ENCODE measurements at regions not wholly inside any gene's neighbourhood (a gene's known extent, or its start where the extent isn't known, plus 50 kb on each side); places are given as distances from the start of the nearest gene placed in this dataset.

DNA sequence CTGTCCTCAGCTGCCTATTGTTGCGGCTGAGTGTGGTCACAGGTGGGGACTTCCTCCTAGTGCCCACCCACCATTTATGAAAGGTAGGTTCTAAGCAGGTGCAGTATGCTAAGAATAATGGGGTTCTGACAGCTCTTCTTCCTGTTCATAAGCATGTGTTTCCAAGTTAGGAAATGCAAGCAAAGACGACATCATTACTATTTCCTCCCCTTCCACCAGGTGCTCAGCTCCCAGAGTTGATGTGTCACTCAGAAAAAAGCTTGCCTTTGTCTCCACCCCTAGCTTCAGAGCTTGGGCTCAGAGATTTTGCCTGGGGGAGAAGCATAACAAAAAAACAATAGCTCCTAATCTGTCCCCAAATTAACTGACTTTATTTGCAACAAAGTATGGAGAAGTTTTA, 1076.7 kb downstream of the NR2F1-AS1 start:
- Mint-ChIP-seq H3K4me3 (no peak overlapping the region), H3K27me3 (no peaks in the 10 kb centered on the region), H3K4me1 (no peaks in the 10 kb centered on the region), H3K27ac (no peak overlapping the region), H3K9me3 (peaks cover 9% of the 10 kb centered on the region), H3K36me3 (no peaks in the 10 kb centered on the region)
- no peak for ATAC-seq

DNA sequence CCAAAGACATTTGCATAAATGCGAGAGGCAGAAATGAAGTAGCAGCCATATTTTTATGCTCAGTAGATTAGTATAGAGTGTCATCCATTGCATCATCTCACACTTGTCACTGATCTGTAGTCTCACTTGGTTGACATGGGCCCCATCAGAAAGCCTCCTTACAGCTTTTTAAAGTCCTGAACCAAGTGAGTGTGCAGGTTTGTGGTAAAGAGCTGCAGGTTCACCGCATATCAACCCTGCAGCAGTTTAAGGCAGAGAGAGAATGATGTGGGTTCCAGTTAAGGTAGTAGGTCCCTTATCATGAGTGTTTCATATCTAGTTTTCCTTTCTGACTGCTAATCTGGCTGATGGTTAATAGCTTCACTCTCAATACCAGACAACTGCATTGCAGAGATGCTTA, 1080.3 kb downstream of the NR2F1-AS1 start:
- H3K4me3 Mint-ChIP-seq, result no peak overlapping the region
- no peak overlapping the region for H3K27ac Mint-ChIP-seq
- H3K27me3 Mint-ChIP-seq, result no peaks in the 10 kb centered on the region
- H3K4me1 Mint-ChIP-seq, result no peaks in the 10 kb centered on the region
- no peaks in the 10 kb centered on the region for H3K36me3 Mint-ChIP-seq
- peaks cover 8% of the 10 kb centered on the region for H3K9me3 Mint-ChIP-seq
- ATAC-seq, result no peak

DNA sequence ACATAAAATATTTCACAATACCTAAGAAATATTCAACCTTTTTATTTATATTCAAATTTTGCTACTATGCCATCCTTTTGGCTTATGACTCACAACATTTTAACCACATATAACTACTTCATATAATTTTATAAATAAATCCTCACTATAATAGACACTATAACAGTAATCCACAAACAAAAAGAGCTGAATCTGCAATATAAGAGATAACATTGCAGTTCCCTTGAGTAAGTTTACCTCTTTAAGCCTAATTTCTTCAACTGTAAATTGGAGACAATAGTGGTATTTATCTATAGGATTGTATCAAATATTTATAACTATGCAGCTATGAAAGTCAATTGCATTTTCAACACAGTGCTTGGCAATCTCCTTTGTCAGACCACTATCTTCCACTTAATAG, 1084.5 kb downstream of the NR2F1-AS1 start:
- Mint-ChIP-seq H3K4me3 (no peak overlapping the region), H3K9me3 (peaks cover 3% of the 10 kb centered on the region), H3K4me1 (no peaks in the 10 kb centered on the region), H3K36me3 (no peaks in the 10 kb centered on the region), H3K27me3 (no peaks in the 10 kb centered on the region), H3K27ac (no peak overlapping the region)
- no peak for ATAC-seq

DNA sequence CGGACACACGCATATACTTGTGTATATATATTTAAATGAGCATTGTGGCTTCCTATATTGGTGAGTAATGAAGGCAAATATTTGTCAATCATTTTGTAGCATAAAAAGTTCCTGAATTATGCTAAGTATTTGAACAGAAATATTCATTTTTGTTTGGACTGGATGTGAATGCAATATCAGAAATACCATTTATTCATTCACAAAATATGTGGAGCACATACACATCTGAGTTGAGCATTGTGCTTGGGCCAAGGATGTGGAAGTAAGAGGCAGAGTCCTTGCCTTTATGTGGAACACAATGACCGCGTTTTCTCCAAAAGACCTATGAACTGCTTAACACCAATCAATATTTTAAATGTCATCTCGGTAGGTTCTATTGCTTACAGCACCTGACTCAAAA, 1086.5 kb downstream of the NR2F1-AS1 start:
- Mint-ChIP-seq H3K27me3 (no peaks in the 10 kb centered on the region), H3K27ac (no peak overlapping the region), H3K36me3 (no peaks in the 10 kb centered on the region), H3K4me1 (no peaks in the 10 kb centered on the region), H3K9me3 (peaks cover 5% of the 10 kb centered on the region), H3K4me3 (no peak overlapping the region)
- no peak for ATAC-seq

DNA sequence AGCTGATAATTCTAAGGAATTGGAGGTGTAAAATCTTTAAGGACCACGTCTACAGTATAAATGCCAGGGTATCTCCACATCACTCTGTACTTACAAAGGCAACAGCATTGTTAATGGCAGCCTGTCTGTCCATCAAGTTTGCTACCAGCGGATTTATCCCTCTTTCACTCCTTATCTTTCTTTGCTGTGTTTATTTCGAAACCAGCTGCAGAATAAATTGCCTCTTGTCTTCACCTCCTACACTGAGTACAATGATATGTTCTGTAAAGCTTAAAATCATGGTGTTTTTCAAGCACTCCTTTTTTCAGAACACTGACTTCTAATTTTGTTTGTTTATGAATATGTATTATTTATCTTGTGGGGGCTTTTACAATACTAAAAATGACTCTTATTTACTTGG, 1088.1 kb downstream of the NR2F1-AS1 start:
- no peak for ATAC-seq
- Mint-ChIP-seq H3K27me3 (no peaks in the 10 kb centered on the region), H3K4me3 (no peak overlapping the region), H3K9me3 (peaks cover 6% of the 10 kb centered on the region), H3K4me1 (no peaks in the 10 kb centered on the region), H3K27ac (no peak overlapping the region), H3K36me3 (no peaks in the 10 kb centered on the region)

DNA sequence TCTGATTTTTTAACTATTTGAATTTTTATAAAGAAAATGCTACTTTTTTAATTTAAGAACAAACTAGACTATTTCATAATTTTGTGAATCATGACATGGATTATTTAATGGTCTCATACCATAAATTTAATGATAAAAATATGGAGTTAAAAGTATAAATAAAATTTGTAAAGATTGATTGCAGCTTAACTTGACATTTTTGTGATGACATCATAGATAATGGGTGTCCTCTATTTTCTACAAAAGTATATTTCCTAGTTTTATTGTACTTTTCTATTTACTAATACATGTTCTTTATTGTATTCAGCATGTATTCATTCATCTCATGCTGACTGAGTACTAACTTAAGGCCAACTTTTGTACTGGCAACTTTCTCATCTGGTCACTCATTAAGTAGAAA, 1096.5 kb downstream of the NR2F1-AS1 start:
- no peak for ATAC-seq

DNA sequence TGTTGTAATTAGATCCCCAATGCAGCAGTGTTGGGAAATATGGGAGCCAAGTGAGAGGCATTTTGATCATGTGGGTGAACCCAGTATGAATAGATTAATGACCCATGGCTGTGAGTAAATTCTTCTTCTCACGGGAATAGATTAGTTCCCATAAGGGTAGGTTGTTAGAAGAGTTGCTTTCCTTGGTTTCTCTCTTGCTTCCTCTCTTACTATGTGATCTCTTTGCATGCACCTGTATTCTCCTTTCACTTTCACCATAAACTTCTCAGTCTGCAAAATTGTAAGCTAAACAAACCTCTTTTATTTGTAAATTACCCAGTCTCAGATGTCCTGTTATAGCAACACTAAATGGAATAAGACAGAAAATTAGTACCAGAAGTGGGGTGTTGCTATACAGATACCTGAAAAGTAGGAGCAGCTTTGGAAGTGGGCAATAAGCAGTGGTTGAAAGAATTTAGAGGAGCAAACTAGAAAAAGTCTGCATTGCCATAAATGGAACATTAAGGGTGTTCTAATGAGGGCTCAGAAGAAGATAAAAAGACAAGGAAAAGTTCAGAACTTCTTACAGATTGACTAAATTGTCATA, 1090.0 kb upstream of the ARRDC3 start:
- ATAC-seq, result no peak
- peaks cover 11% of the 10 kb centered on the region for H3K9me3 Mint-ChIP-seq
- H3K27ac Mint-ChIP-seq, result no peak overlapping the region
- no peaks in the 10 kb centered on the region for H3K27me3 Mint-ChIP-seq
- H3K4me1 Mint-ChIP-seq, result no peaks in the 10 kb centered on the region
- no peaks in the 10 kb centered on the region for H3K36me3 Mint-ChIP-seq
- no peak overlapping the region for H3K4me3 Mint-ChIP-seq

More for the DNA sequence above, 1096.5 kb downstream of the NR2F1-AS1 start:
- H3K4me3 Mint-ChIP-seq, result no peak overlapping the region
- H3K27me3 Mint-ChIP-seq, result no peaks in the 10 kb centered on the region
- no peaks in the 10 kb centered on the region for H3K4me1 Mint-ChIP-seq
- no peak overlapping the region for H3K27ac Mint-ChIP-seq
- H3K9me3 Mint-ChIP-seq, result peaks cover 4% of the 10 kb centered on the region
- no peaks in the 10 kb centered on the region for H3K36me3 Mint-ChIP-seq

DNA sequence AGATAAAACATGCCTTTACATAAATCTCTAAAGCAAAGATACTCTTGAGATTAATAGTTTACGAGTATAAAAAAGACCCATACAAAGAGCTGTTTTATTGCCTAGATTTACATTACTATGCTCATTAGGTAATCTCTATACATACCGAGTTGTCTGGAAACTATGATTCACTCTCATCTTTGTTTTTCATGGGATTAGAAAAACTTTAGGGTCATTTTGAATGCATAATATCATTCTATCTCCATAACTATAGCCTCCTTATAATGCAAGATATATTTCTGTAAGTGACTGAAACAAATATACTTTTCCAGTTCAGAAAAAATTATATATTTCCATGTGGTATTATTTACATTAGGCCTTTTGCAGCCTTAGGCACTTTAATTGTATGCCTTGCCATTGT, 1088.7 kb upstream of the ARRDC3 start:
- peaks cover 11% of the 10 kb centered on the region for H3K9me3 Mint-ChIP-seq
- ATAC-seq, result no peak

DNA sequence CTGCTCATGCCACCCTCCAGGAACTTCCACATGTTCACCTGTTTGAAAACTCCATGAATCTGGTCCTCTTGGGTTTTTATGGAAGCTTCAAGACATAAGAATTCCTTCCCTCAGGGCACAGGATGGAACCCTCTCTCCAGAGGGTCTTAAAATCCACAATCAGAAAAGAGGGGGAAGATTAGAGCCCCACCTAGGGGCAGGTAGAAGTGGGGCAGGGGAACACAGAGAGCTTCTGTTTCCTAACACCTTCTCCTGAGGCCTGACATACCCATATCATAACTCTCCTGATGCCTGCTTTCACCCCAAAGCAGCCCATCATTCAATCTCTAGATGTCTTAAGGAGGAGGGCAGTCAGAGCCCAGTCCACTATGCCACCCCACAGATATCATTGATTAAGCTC, 1087.7 kb upstream of the ARRDC3 start:
- no peak overlapping the region for H3K27ac Mint-ChIP-seq
- H3K27me3 Mint-ChIP-seq, result no peaks in the 10 kb centered on the region
- no peaks in the 10 kb centered on the region for H3K36me3 Mint-ChIP-seq
- peaks cover 11% of the 10 kb centered on the region for H3K9me3 Mint-ChIP-seq
- no peak for ATAC-seq
- H3K4me1 Mint-ChIP-seq, result no peaks in the 10 kb centered on the region
- no peak overlapping the region for H3K4me3 Mint-ChIP-seq

More for the DNA sequence above, 1088.7 kb upstream of the ARRDC3 start:
- Mint-ChIP-seq H3K27ac (no peak overlapping the region), H3K4me3 (no peak overlapping the region), H3K36me3 (no peaks in the 10 kb centered on the region), H3K4me1 (no peaks in the 10 kb centered on the region), H3K27me3 (no peaks in the 10 kb centered on the region)

DNA sequence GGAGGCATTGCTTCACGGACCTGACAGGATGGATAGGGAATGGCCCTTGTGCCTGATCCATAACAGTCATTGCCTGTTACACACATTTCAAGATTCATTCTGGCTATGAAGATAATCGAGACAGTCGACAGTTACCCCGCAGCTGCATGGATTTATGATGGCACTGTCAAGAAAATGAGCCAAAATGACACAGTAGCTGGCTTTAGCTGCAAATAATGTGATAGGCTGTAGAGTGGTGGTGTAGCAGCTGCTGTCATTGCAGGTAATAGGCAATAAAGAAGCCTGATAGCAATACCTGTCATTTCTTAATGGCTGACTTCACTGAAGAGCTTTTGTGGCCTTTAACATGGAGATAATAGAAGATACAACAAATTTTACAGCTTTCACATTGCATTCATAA, 1085.2 kb upstream of the ARRDC3 start:
- Mint-ChIP-seq H3K9me3 (peaks cover 4% of the 10 kb centered on the region), H3K4me1 (no peaks in the 10 kb centered on the region), H3K4me3 (no peak overlapping the region), H3K27ac (no peak overlapping the region), H3K27me3 (no peaks in the 10 kb centered on the region), H3K36me3 (no peaks in the 10 kb centered on the region)
- no peak for ATAC-seq

DNA sequence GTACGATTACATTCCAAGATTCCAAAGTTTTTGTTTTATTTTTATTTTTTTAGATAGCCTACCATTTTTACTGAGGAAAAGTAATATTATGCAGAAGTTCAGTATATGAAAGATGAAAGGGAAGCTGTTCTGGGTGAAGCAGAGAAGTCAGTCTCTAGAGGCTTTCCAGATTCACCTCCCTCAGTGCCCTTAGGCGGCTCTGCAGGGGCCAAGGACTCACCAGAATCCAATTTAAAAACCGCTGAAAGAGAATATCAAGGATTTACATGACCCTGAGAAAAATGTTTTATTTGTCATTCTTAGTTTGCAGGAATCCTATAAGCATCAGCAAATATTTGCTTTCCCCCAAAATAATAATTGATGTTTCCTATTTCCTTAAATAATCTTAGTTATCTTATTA, 1084.6 kb upstream of the ARRDC3 start:
- H3K9me3 Mint-ChIP-seq, result no peaks in the 10 kb centered on the region
- no peaks in the 10 kb centered on the region for H3K4me1 Mint-ChIP-seq
- no peak overlapping the region for H3K27ac Mint-ChIP-seq
- no peak for ATAC-seq
- H3K36me3 Mint-ChIP-seq, result no peaks in the 10 kb centered on the region
- H3K4me3 Mint-ChIP-seq, result no peak overlapping the region
- no peaks in the 10 kb centered on the region for H3K27me3 Mint-ChIP-seq

DNA sequence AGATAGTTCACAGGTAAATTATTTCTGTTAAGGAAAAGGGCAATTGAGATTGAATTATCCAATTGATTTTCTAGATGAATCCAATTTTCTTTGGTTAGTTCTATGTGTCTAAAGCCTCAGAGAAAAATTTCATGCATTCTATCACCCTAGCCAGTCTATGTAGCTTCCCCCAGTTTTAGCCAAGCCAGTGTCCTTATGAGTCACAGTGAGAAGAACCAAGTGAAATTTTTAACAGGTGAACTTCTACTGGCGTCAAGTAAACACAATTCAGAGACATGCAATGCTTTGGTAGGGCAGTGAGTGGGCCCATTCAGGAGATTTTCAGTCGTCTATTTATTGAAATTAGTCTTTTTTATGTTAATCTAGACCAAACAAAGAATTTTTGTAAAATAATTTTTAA, 1077.4 kb upstream of the ARRDC3 start:
- ATAC-seq, result no peak
- Mint-ChIP-seq H3K4me1 (no peaks in the 10 kb centered on the region), H3K4me3 (no peak overlapping the region), H3K36me3 (no peaks in the 10 kb centered on the region), H3K27me3 (no peaks in the 10 kb centered on the region), H3K9me3 (no peaks in the 10 kb centered on the region), H3K27ac (no peak overlapping the region)

DNA sequence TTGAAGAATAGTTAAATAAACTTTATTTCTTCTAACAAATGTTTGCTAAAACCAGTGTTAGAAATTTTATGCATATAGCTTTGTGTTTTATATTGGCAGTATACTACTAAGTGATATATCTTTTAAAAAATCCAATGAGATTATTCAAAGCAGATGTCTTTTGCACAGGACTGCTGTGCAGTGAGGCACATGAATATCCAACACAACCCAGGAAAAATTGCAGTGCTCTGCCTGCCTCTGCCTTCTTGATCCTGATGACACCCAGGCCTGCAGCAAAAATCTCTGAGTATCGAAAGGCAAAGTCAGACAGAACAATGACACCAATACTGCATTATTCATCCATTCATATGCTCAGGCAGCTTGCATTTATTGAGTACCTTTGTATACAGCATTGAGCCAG, 1076.5 kb upstream of the ARRDC3 start:
- no peaks in the 10 kb centered on the region for H3K36me3 Mint-ChIP-seq
- no peak for ATAC-seq
- no peaks in the 10 kb centered on the region for H3K27me3 Mint-ChIP-seq
- no peaks in the 10 kb centered on the region for H3K9me3 Mint-ChIP-seq
- no peak overlapping the region for H3K4me3 Mint-ChIP-seq
- no peaks in the 10 kb centered on the region for H3K4me1 Mint-ChIP-seq
- no peak overlapping the region for H3K27ac Mint-ChIP-seq

DNA sequence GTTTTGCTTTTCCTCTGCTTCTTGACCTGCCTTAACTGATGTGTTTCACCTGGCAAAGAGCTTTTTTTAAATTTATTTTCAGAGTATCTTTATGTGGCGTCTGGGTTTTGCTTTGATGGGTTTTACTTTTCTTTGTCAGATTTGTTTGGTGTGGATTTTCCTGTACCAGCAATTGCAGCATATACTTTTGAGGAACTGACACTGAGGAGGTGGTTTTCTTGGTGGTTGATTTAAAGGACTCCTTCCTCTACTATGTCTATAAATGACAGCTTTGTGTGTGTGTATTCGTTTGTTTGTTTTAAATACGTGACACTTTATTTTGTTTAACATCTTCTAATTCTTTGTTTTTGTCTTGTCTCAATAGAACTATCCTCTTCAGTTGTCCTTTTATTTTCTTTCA, 1071.9 kb upstream of the ARRDC3 start:
- Mint-ChIP-seq H3K9me3 (no peaks in the 10 kb centered on the region), H3K27me3 (no peaks in the 10 kb centered on the region), H3K4me3 (no peak overlapping the region), H3K4me1 (no peaks in the 10 kb centered on the region), H3K36me3 (no peaks in the 10 kb centered on the region), H3K27ac (no peak overlapping the region)
- peak; percentile 68 for ATAC-seq

DNA sequence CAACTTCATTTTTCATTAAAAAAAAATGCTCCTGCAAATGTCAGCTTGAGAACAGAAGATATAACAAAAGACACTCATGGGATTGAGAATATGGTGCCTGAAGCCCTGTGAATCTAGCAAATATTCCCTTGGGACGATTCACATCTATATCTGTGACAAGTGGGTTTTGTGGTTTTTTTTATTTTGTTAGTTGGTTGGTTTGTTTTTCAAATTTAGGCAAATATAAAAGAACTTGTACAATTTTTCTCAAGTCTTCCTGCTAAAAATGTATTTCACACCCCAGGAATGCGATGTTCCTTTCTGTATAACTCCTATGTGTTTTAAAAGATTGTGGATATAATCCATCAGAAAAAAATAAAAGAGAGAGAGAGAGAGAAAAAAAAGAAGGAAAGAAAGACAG, 1061.8 kb upstream of the ARRDC3 start:
- no peak for ATAC-seq
- Mint-ChIP-seq H3K9me3 (peaks cover 10% of the 10 kb centered on the region), H3K36me3 (no peaks in the 10 kb centered on the region), H3K4me3 (no peak overlapping the region), H3K27me3 (no peaks in the 10 kb centered on the region), H3K27ac (no peak overlapping the region), H3K4me1 (no peaks in the 10 kb centered on the region)

DNA sequence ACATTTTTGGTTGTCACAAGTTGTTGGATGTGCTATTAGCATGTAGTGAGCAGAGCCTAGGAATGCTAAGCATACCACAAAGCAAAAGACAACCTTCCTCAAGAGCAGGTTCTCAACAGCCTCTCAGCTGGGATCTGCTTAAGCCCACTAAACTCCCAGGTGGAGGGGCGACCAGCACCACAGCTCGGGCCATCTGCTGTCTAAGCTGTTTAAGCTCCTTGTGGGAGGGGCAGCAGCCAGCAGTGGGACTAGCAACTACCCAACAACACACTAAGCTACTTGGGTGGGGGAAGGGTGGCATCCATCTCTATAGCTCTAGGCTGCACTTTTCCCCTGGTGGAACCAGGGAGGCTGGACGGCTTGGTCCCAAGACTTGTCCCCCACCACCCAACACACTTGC, 1052.7 kb upstream of the ARRDC3 start:
- Mint-ChIP-seq H3K4me1 (no peaks in the 10 kb centered on the region), H3K27me3 (no peaks in the 10 kb centered on the region), H3K9me3 (peaks cover 17% of the 10 kb centered on the region), H3K36me3 (no peaks in the 10 kb centered on the region), H3K4me3 (no peak overlapping the region), H3K27ac (no peak overlapping the region)
- ATAC-seq, result no peak

DNA sequence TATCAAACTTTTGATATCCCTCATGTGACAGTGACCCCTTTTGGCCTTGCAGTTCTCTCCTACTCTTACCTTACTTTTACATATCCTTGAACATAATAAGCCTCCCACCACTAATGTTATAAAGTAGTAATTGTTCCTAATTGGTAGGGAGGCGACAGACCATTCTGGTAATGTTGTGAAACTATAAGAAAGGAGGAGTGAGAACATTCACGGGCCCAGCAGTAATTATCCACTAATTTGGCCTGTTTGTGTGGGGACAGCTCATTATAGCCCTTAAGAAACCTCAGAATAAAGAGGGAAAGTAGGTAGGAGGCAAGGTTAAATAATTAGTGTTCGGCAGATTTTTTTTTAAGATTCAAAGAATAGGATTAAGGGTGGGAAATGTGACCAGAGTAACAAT, 1046.5 kb upstream of the ARRDC3 start:
- Mint-ChIP-seq H3K36me3 (no peaks in the 10 kb centered on the region), H3K4me1 (no peaks in the 10 kb centered on the region), H3K27me3 (no peaks in the 10 kb centered on the region), H3K4me3 (no peak overlapping the region), H3K27ac (no peak overlapping the region), H3K9me3 (peaks cover 6% of the 10 kb centered on the region)
- no peak for ATAC-seq

Data from stimulated activated memory B cell treated with anti-CD40 and anti-IgM and Interleukin-4, amounts not matched to agents 10 μg/mL and 1 μg/mL and 100 μg/mL, for 72 hours (primary cell).